SK-N-MC (cell line): ENCODE measurements at regions not wholly inside any gene's neighbourhood (a gene's known extent, or its start where the extent isn't known, plus 50 kb on each side); places are given as distances from the start of the nearest gene placed in this dataset.
"Not testable (repeated sequence)": the region's sequence is repeated elsewhere in the genome, so short reads cannot be mapped to it uniquely, and the experiment has no call there.

Source experiments
- DNase-seq: peaks from one replicate; pipeline ENCODE4 v3.0.0-alpha.2; 2011; ENCODE audit warnings: low read depth, low spot score
- H3K27ac ChIP-seq: fragments of 200-600 bp; sonication (generic); 2 replicates; pipeline ENCODE4 v1.5.1; 2016; ENCODE audit warnings: mixed run types
- H3K36me3 ChIP-seq: fragments of 200-600 bp; sonication (generic); 2 replicates; pipeline ENCODE4 v1.6.1; 2017; ENCODE audit warnings: antibody characterized with exemption, low read length, mixed read lengths; ENCODE audit not compliant: insufficient read depth
- H3K4me3 ChIP-seq: fragments of 200-600 bp; sonication (generic); 2 replicates; pipeline ENCODE4 v1.5.1; 2016
- H3K9ac ChIP-seq: fragments of 200-600 bp; sonication (generic); 2 replicates; pipeline ENCODE4 v1.8.0; 2017; ENCODE audit warnings: mixed run types, mixed read lengths; ENCODE audit not compliant: insufficient read length
- H3K9me3 ChIP-seq: fragments of 200-600 bp; sonication (generic); 2 replicates; pipeline ENCODE4 v1.6.1; 2017; ENCODE audit warnings: low read depth, mild to moderate bottlenecking, antibody characterized with exemption, low read length, moderate library complexity, mixed read lengths
- EZH2 ChIP-seq: fragments of 200-600 bp; sonication (generic); IDR thresholded peaks from one replicate; pipeline ENCODE4 v1.6.1; 2017; ENCODE audit warnings: antibody characterized with exemption
- FOXP2 ChIP-seq: optimal IDR thresholded peaks from 2 replicates; pipeline ENCODE3; 2011; ENCODE audit warnings: mild to moderate bottlenecking, moderate library complexity; ENCODE audit not compliant: insufficient read depth; ENCODE audit errors: extremely low read length, control extremely low read depth
- POLR2AphosphoS5 ChIP-seq: IDR thresholded peaks from 2 replicates; pipeline ENCODE4 v1.6.1; 2012; ENCODE audit warnings: mild to moderate bottlenecking, low read depth, low read length, borderline replicate concordance

- Histone ChIP-seq H3K9ac (no peak overlapping the region), H3K4me3 (no peak overlapping the region), H3K27ac (no peak overlapping the region), H3K9me3 (no peaks in the 10 kb centered on the region), H3K36me3 (no peaks in the 10 kb centered on the region)
- TF ChIP-seq FOXP2 (no peak), EZH2 (no peak), POLR2AphosphoS5 (no peak)
- DNase-seq = no peak
Measured at GRCh38 chr9:40907657-40908624, 220.5 kb downstream of the FOXD4L6 start.

- H3K36me3 ChIP-seq, H3K9me3 ChIP-seq, H3K4me3 ChIP-seq, H3K27ac ChIP-seq, DNase-seq, H3K9ac ChIP-seq: not testable (repeated sequence)
Measured at GRCh38 chr9:40906879-40907278, 221.6 kb downstream of the FOXD4L6 start.

- H3K36me3 ChIP-seq, H3K9me3 ChIP-seq, H3K4me3 ChIP-seq, H3K9ac ChIP-seq, DNase-seq, H3K27ac ChIP-seq: not testable (repeated sequence)
Measured at GRCh38 chr9:40892315-40892714, 236.2 kb downstream of the FOXD4L6 start.

GRCh38 chr9:40885858-40886257, 242.6 kb downstream of the FOXD4L6 start:
- not testable (repeated sequence) for H3K9ac ChIP-seq, H3K27ac ChIP-seq, H3K36me3 ChIP-seq, H3K4me3 ChIP-seq, H3K9me3 ChIP-seq, DNase-seq

GRCh38 chr9:40884902-40885490, 243.5 kb downstream of the FOXD4L6 start:
- not testable (repeated sequence) for H3K9me3 ChIP-seq, H3K4me3 ChIP-seq, H3K27ac ChIP-seq, DNase-seq, H3K36me3 ChIP-seq, H3K9ac ChIP-seq

GRCh38 chr9:40884072-40884901, 244.2 kb downstream of the FOXD4L6 start:
- DNase-seq = no peak

GRCh38 chr9:40883423-40884071, 244.9 kb downstream of the FOXD4L6 start:
- H3K9me3 ChIP-seq, H3K9ac ChIP-seq, H3K36me3 ChIP-seq, H3K4me3 ChIP-seq, DNase-seq, H3K27ac ChIP-seq: not testable (repeated sequence)

More at GRCh38 chr9:40884072-40884901, 244.2 kb downstream of the FOXD4L6 start:
- TF ChIP-seq FOXP2 = no peak
- Histone ChIP-seq H3K4me3 (no peak overlapping the region), H3K9ac (no peak overlapping the region), H3K27ac (no peak overlapping the region), H3K36me3 (no peaks in the 10 kb centered on the region), H3K9me3 (no peaks in the 10 kb centered on the region)

GRCh38 chr9:40873753-40874295, 254.7 kb downstream of the FOXD4L6 start:
- H3K9me3 ChIP-seq, H3K27ac ChIP-seq, H3K4me3 ChIP-seq, DNase-seq, H3K9ac ChIP-seq, H3K36me3 ChIP-seq: not testable (repeated sequence)

- H3K9ac ChIP-seq, DNase-seq: not testable (repeated sequence)
Measured at GRCh38 chr9:40868437-40868836, 260.0 kb downstream of the FOXD4L6 start.

More at GRCh38 chr9:40868437-40868836, 260.0 kb downstream of the FOXD4L6 start:
- H3K36me3 ChIP-seq, H3K9me3 ChIP-seq, H3K4me3 ChIP-seq, H3K27ac ChIP-seq: not testable (repeated sequence)
